SK-N-SH (cell line): ENCODE measurements at regions not wholly inside any gene's neighbourhood (a gene's known extent, or its start where the extent isn't known, plus 50 kb on each side); places are given as distances from the start of the nearest gene placed in this dataset.

Experiments used
- CTCF ChIA-PET: fragments of 300-600, 350-600 bp; formaldehyde crosslinking; extraction: SDS; loops from one replicate; lab custom pipeline; 2021; lab: Yijun Ruan, JAX
- POLR2A ChIA-PET: fragments of 350-600 bp; sonication (Branson Sonifier 250); formaldehyde crosslinking; extraction: SDS; loops from one replicate; lab custom pipeline; 2020; ENCODE audit warnings: antibody characterized with exemption, inconsistent platforms; lab: Yijun Ruan, JAX
- DNase-seq: peaks from one replicate; pipeline ENCODE4 v3.0.0; 2012
- H2AFZ ChIP-seq: fragments of 200-600 bp; sonication (generic); 2 replicates; pipeline ENCODE4 v1.8.1; 2016; ENCODE audit warnings: antibody characterized with exemption, mild to moderate bottlenecking, low read depth
- H3F3A ChIP-seq: fragments of 200-600 bp; sonication (generic); replicated peaks from 2 replicates; pipeline ENCODE3; 2016; ENCODE audit warnings: antibody characterized with exemption, mild to moderate bottlenecking; ENCODE audit not compliant: insufficient read depth
- H3K27ac ChIP-seq, 2 experiments: fragments of 200-500 bp in 1 of 2; fragments of 200-600 bp in 1 of 2; sonication (Bioruptor generic) in 1 of 2; sonication (generic), shearing (Covaris generic) in 1 of 2; 2 replicates each; pipeline versions ENCODE4 v1.5.1 to v1.6.1; 2014 to 2016; ENCODE audit warnings: low read depth in 2 of 2, inconsistent platforms in 1 of 2, low read length in 1 of 2, mild to moderate bottlenecking in 1 of 2, mixed read lengths in 1 of 2
- H3K27me3 ChIP-seq: fragments of 200-600 bp; sonication (generic), shearing (Covaris generic); 2 replicates; pipeline ENCODE4 v1.6.1; 2016; ENCODE audit warnings: mixed run types; ENCODE audit not compliant: insufficient read depth
- H3K36me3 ChIP-seq, 2 experiments: fragments of 200-500 bp in 1 of 2; fragments of 200-600 bp in 1 of 2; sonication (Bioruptor generic) in 1 of 2; sonication (generic) in 1 of 2; replicated peaks in 1 of 2; 2 replicates each; pipeline versions ENCODE3 to v1.5.1; 2014 to 2016; ENCODE audit warnings: low read length in 1 of 2, mild to moderate bottlenecking in 1 of 2; ENCODE audit not compliant: insufficient read depth in 2 of 2, control insufficient read depth in 1 of 2
- H3K4me1 ChIP-seq, 2 experiments: fragments of 200-500 bp in 1 of 2; fragments of 200-600 bp in 1 of 2; sonication (Bioruptor generic) in 1 of 2; sonication (generic), shearing (Covaris generic) in 1 of 2; 2 replicates each; pipeline versions ENCODE4 v1.5.1 to v1.6.1; 2014 to 2016; ENCODE audit warnings: low read depth in 1 of 2, low read length in 1 of 2, mixed run types in 1 of 2; ENCODE audit not compliant: insufficient read depth in 2 of 2, control insufficient read depth in 1 of 2
- H3K4me2 ChIP-seq: fragments of 200-600 bp; sonication (generic), shearing (Covaris generic); 2 replicates; pipeline ENCODE4 v1.6.1; 2017; ENCODE audit warnings: mixed run types
- H3K4me3 ChIP-seq, 2 experiments: fragments of 200-500 bp in 1 of 2; fragments of 200-600 bp in 1 of 2; sonication (Bioruptor generic) in 1 of 2; sonication (generic), shearing (Covaris generic) in 1 of 2; 2 replicates each; pipeline versions ENCODE4 v1.5.1 to v1.8.1; 2014 to 2016; ENCODE audit warnings: low read depth in 2 of 2, inconsistent platforms in 1 of 2, low read length in 1 of 2, mild to moderate bottlenecking in 1 of 2, mixed read lengths in 1 of 2, moderate library complexity in 1 of 2
- H3K79me2 ChIP-seq: fragments of 200-600 bp; sonication (generic); 2 replicates; pipeline ENCODE4 v1.8.1; 2017; ENCODE audit warnings: mild to moderate bottlenecking; ENCODE audit not compliant: insufficient read depth
- H3K9ac ChIP-seq: fragments of 200-600 bp; sonication (generic); 2 replicates; pipeline ENCODE4 v1.6.1; 2017; ENCODE audit warnings: mixed run types
- H3K9me2 ChIP-seq: fragments of 200-600 bp; sonication (generic); 2 replicates; pipeline ENCODE4 v1.6.1; 2017; ENCODE audit warnings: mixed run types
- H3K9me3 ChIP-seq: fragments of 200-600 bp; sonication (generic); 2 replicates; pipeline ENCODE4 v1.6.1; 2017; ENCODE audit warnings: mixed run types, mild to moderate bottlenecking, moderate library complexity
- H4K20me1 ChIP-seq: fragments of 200-600 bp; sonication (generic); 2 replicates; pipeline ENCODE4 v1.6.1; 2017; ENCODE audit warnings: mild to moderate bottlenecking, mixed run types; ENCODE audit not compliant: insufficient read depth
- CTCF ChIP-seq: fragments of 200-600 bp; sonication (generic); IDR thresholded peaks from 2 replicates; pipeline ENCODE4 v1.6.1; 2017; ENCODE audit warnings: antibody characterized with exemption, mild to moderate bottlenecking, moderate library complexity
- ELF1 ChIP-seq: IDR thresholded peaks from 2 replicates; pipeline ENCODE4 v1.4.0; 2012
- FOSL2 ChIP-seq: IDR thresholded peaks from 2 replicates; pipeline ENCODE4 v1.4.0; 2012; ENCODE audit warnings: low read depth, mild to moderate bottlenecking, moderate library complexity, borderline replicate concordance
- JUND ChIP-seq: IDR thresholded peaks from 2 replicates; pipeline ENCODE4 v1.4.0; 2012
- MEF2A ChIP-seq: IDR thresholded peaks from 2 replicates; pipeline ENCODE4 v1.4.0; 2012; ENCODE audit warnings: low read depth, borderline replicate concordance
- NFIC ChIP-seq: IDR thresholded peaks from 2 replicates; pipeline ENCODE4 v1.4.0; 2012; ENCODE audit warnings: borderline replicate concordance
- NRF1 ChIP-seq: IDR thresholded peaks from 2 replicates; pipeline ENCODE4 v1.6.1; 2012; ENCODE audit warnings: low read depth, mild to moderate bottlenecking, low read length
- PBX3 ChIP-seq: IDR thresholded peaks from 2 replicates; pipeline ENCODE4; 2012
- RCOR1 ChIP-seq: fragments of 150-350 bp; IDR thresholded peaks from 2 replicates; pipeline ENCODE4 v1.6.1; 2017; ENCODE audit warnings: antibody characterized with exemption, low read length
- RFX5 ChIP-seq: IDR thresholded peaks from 2 replicates; pipeline ENCODE4 v1.6.1; 2012; ENCODE audit warnings: mild to moderate bottlenecking, improper control_type of control experiment, low read length
- RXRA ChIP-seq: IDR thresholded peaks from 2 replicates; pipeline ENCODE4 v1.4.0; 2012; ENCODE audit warnings: low read depth, mild to moderate bottlenecking, borderline replicate concordance
- SMC3 ChIP-seq: IDR thresholded peaks from 2 replicates; pipeline ENCODE4 v1.6.1; 2012; ENCODE audit warnings: low read depth, low read length, improper control_type of control experiment
- TAF1 ChIP-seq: IDR thresholded peaks from 2 replicates; pipeline ENCODE4 v1.6.1; 2012; ENCODE audit warnings: low read depth, mild to moderate bottlenecking, low read length, moderate library complexity, borderline replicate concordance
- TEAD4 ChIP-seq: IDR thresholded peaks from 2 replicates; pipeline ENCODE4 v1.4.0; 2012; ENCODE audit warnings: mild to moderate bottlenecking, borderline replicate concordance; ENCODE audit not compliant: insufficient read depth
- USF2 ChIP-seq: fragments of 150-350 bp; IDR thresholded peaks from 2 replicates; pipeline ENCODE4 v1.6.1; 2017; ENCODE audit warnings: antibody characterized with exemption, low read length, low read depth, borderline replicate concordance
- YY1 ChIP-seq: IDR thresholded peaks from 2 replicates; pipeline ENCODE4 v1.4.0; 2012; ENCODE audit warnings: low read depth, mild to moderate bottlenecking
- ZBTB33 ChIP-seq: IDR thresholded peaks from 2 replicates; pipeline ENCODE4 v1.4.0; 2012; ENCODE audit warnings: low read depth, borderline replicate concordance
- WGBS: methylation state at CpG from one replicate; pipeline ENCODE4 v1.1.6; 2017; ENCODE audit warnings: low lambda C conversion rate; 5-methylcytosine and 5-hydroxymethylcytosine counted together

GRCh38 chr4:154124539-154125255 is 335.8 kb upstream of the SFRP2 start:
- Histone ChIP-seq H3F3A (no peaks in the 10 kb centered on the region), H3K9me2 (no peaks in the 10 kb centered on the region), H3K27ac (peak overlapping the region in 1 of 2 experiments; percentile 41; a peak in 1 of 4 replicates), H3K27me3 (no peaks in the 10 kb centered on the region; the same call in 1 of the 2 replicates), H4K20me1 (no peaks in the 10 kb centered on the region), H3K36me3 (no peaks in the 10 kb centered on the region), H3K9ac (no peak overlapping the region), H3K4me3 (no peak overlapping the region), H2AFZ (no peak overlapping the region), H3K4me2 (no peak overlapping the region; the same call in 1 of the 2 replicates), H3K9me3 (no peaks in the 10 kb centered on the region), H3K4me1 (no peaks in the 10 kb centered on the region), H3K79me2 (no peaks in the 10 kb centered on the region)
- CTCF ChIA-PET = no interaction called here
- no peak for TF ChIP-seq PBX3
- TF ChIP-seq FOSL2 = no peak
- no peak for TF ChIP-seq TAF1
- TF ChIP-seq TEAD4 = no peak
- TF ChIP-seq CTCF = no peak
- no peak for TF ChIP-seq RCOR1
- no peak for TF ChIP-seq RFX5
- no peak for TF ChIP-seq RXRA
- TF ChIP-seq ELF1 = no peak
- TF ChIP-seq ZBTB33 = no peak
- TF ChIP-seq NFIC = no peak
- no peak for TF ChIP-seq MEF2A
- no peak for TF ChIP-seq YY1
- TF ChIP-seq NRF1 = no peak
- TF ChIP-seq SMC3 = no peak
- TF ChIP-seq JUND = no peak
- TF ChIP-seq USF2 = no peak
- WGBS = 0% methylated on average over 4 of the region's 4 CpGs
- POLR2A ChIA-PET = no interaction called here
- DNase-seq = no peak
